WERI-Rb-1 (cell line): ENCODE measurements at regions not wholly inside any gene's neighbourhood (a gene's known extent, or its start where the extent isn't known, plus 50 kb on each side); places are given as distances from the start of the nearest gene placed in this dataset.

Experiments
- DNase-seq: peaks from one replicate; pipeline ENCODE4 v3.0.0-alpha.2; 2020
- H3K27ac ChIP-seq: fragments of 250-450 bp; sonication (Bioruptor Pico); 2 replicates; pipeline ENCODE4 v1.5.1; 2020; ENCODE audit warnings: mild to moderate bottlenecking, moderate library complexity
- H3K27me3 ChIP-seq: fragments of 250-450 bp; sonication (Bioruptor Pico); 2 replicates; pipeline ENCODE4 v1.5.1; 2021; ENCODE audit warnings: mild to moderate bottlenecking, low read depth, moderate library complexity; ENCODE audit not compliant: insufficient read depth, severe bottlenecking
- H3K36me3 ChIP-seq: fragments of 250-450 bp; sonication (Bioruptor Pico); 2 replicates; pipeline ENCODE4 v1.5.1; 2020; ENCODE audit warnings: mild to moderate bottlenecking, moderate library complexity
- H3K4me3 ChIP-seq: 2 replicates; pipeline ENCODE4 v1.5.1; 2011; ENCODE audit warnings: low read depth, mild to moderate bottlenecking, control low read depth, low read length
- H3K9me3 ChIP-seq: fragments of 250-450 bp; sonication (Bioruptor Pico); 2 replicates; pipeline ENCODE4 v1.5.1; 2021; ENCODE audit warnings: mild to moderate bottlenecking, moderate library complexity; ENCODE audit not compliant: severe bottlenecking
- TF ChIP-seq, protein P1 (sequence below): IDR thresholded peaks from 2 replicates; pipeline ENCODE4 v1.5.1; 2011; ENCODE audit warnings: low read depth, mild to moderate bottlenecking, control low read depth, inconsistent platforms, low read length

GRCh38 chr11:121699801-121700200 lies 247.0 kb upstream of the SORL1-AS1 start:
- Histone ChIP-seq H3K4me3 (no peak overlapping the region), H3K36me3 (no peaks in the 10 kb centered on the region), H3K9me3 (no peaks in the 10 kb centered on the region), H3K27me3 (no peaks in the 10 kb centered on the region), H3K27ac (no peak overlapping the region)
- DNase-seq = no peak
- TF ChIP-seq, protein P1, sequence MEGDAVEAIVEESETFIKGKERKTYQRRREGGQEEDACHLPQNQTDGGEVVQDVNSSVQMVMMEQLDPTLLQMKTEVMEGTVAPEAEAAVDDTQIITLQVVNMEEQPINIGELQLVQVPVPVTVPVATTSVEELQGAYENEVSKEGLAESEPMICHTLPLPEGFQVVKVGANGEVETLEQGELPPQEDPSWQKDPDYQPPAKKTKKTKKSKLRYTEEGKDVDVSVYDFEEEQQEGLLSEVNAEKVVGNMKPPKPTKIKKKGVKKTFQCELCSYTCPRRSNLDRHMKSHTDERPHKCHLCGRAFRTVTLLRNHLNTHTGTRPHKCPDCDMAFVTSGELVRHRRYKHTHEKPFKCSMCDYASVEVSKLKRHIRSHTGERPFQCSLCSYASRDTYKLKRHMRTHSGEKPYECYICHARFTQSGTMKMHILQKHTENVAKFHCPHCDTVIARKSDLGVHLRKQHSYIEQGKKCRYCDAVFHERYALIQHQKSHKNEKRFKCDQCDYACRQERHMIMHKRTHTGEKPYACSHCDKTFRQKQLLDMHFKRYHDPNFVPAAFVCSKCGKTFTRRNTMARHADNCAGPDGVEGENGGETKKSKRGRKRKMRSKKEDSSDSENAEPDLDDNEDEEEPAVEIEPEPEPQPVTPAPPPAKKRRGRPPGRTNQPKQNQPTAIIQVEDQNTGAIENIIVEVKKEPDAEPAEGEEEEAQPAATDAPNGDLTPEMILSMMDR = no peak

GRCh38 chr11:121696931-121697670 lies 244.3 kb upstream of the SORL1-AS1 start:
- H3K36me3 ChIP-seq = no peaks in the 10 kb centered on the region
- no peak overlapping the region for H3K27ac ChIP-seq
- H3K27me3 ChIP-seq = no peaks in the 10 kb centered on the region
- DNase-seq = no peak
- H3K9me3 ChIP-seq = no peaks in the 10 kb centered on the region
- TF ChIP-seq, protein P1 = no peak
- no peak overlapping the region for H3K4me3 ChIP-seq

GRCh38 chr11:121696177-121696871 lies 243.6 kb upstream of the SORL1-AS1 start:
- no peaks in the 10 kb centered on the region for H3K27me3 ChIP-seq

GRCh38 chr11:121692236-121692635 lies 239.5 kb upstream of the SORL1-AS1 start:
- Histone ChIP-seq H3K27me3 (no peaks in the 10 kb centered on the region), H3K4me3 (no peak overlapping the region), H3K36me3 (no peaks in the 10 kb centered on the region), H3K27ac (no peak overlapping the region), H3K9me3 (no peaks in the 10 kb centered on the region)
- no peak for DNase-seq
- TF ChIP-seq, protein P1 = no peak

More at GRCh38 chr11:121696177-121696871, 243.6 kb upstream of the SORL1-AS1 start:
- H3K36me3 ChIP-seq = no peaks in the 10 kb centered on the region
- no peaks in the 10 kb centered on the region for H3K9me3 ChIP-seq
- TF ChIP-seq, protein P1 = no peak
- H3K27ac ChIP-seq = no peak overlapping the region
- H3K4me3 ChIP-seq = no peak overlapping the region
- DNase-seq = peak; percentile 10

DNA sequence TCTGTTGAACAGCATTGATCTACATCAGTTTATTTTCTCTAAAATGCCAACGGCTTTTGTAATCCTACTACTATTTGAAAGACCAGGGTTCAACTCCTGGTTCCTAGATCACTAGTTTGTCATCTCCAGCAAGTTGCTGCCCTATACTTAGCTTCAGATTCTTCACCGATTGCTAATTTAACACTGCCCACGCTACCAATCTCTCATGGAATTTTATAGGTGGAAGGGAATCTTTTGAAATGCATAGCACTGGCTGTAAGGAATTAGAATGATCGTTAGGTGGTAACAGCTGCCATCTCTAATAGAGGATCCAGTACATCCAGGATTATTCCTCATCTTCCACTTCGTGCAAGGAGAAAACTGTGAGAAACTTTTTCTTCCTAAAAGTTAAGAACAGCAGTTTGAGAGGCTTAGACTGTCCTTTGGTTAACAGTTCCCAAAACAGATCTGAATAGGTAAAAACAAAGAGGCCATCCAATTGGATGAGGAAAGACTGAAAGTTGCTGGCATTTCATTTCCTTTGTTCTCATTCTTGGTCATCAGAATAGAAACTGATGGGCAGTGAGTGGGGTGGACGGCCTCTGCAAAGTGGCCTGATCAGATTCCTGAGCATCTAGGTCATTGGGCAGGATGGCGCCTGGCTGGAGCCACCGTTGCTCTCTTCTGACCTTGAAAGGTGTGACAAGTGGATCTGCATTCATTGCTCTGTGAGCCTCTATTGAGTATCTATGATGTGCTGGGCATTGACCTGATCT lies 236.3 kb upstream of the SORL1-AS1 start:
- TF ChIP-seq, protein P1 = no peak
- H3K4me3 ChIP-seq = no peak overlapping the region
- DNase-seq = no peak
- H3K9me3 ChIP-seq = no peaks in the 10 kb centered on the region
- H3K27ac ChIP-seq = no peak overlapping the region
- H3K27me3 ChIP-seq = no peaks in the 10 kb centered on the region
- no peaks in the 10 kb centered on the region for H3K36me3 ChIP-seq
